ENCODE measurements at regions not wholly inside any gene's neighbourhood (a gene's known extent, or its start where the extent isn't known, plus 50 kb on each side); places are given as distances from the start of the nearest gene placed in this dataset.
"Not testable (repeated sequence)": the region's sequence is repeated elsewhere in the genome, so short reads cannot be mapped to it uniquely, and the experiment has no call there.

GRCh38 chr18:76704589-76704988 is 117.8 kb upstream of the ZNF236 start:
- not testable (repeated sequence) for TF ChIP-seq HOXA7 (CRISPR knock-in tag; IDR thresholded peaks at IDR 0.05; ENCODE audit: borderline replicate concordance); ZNF639 (tag by site-specific recombination; IDR thresholded peaks at IDR 0.05); CTCF (tag by site-specific recombination; IDR thresholded peaks at IDR 0.05); BCL11B (tag by site-specific recombination; IDR thresholded peaks at IDR 0.05; ENCODE audit: low read depth); ZNF558 (tag by site-specific recombination; IDR thresholded peaks at IDR 0.05); REST (tag by site-specific recombination; IDR thresholded peaks at IDR 0.05); SP7 (tag by site-specific recombination; IDR thresholded peaks at IDR 0.05); ZNF175 (tag by site-specific recombination; IDR thresholded peaks at IDR 0.05); KLF9 (tag by site-specific recombination; IDR thresholded peaks at IDR 0.05; ENCODE audit: low read depth); ZNF501 (tag by site-specific recombination; IDR thresholded peaks at IDR 0.05)
- TF ChIP-seq, protein P1, sequence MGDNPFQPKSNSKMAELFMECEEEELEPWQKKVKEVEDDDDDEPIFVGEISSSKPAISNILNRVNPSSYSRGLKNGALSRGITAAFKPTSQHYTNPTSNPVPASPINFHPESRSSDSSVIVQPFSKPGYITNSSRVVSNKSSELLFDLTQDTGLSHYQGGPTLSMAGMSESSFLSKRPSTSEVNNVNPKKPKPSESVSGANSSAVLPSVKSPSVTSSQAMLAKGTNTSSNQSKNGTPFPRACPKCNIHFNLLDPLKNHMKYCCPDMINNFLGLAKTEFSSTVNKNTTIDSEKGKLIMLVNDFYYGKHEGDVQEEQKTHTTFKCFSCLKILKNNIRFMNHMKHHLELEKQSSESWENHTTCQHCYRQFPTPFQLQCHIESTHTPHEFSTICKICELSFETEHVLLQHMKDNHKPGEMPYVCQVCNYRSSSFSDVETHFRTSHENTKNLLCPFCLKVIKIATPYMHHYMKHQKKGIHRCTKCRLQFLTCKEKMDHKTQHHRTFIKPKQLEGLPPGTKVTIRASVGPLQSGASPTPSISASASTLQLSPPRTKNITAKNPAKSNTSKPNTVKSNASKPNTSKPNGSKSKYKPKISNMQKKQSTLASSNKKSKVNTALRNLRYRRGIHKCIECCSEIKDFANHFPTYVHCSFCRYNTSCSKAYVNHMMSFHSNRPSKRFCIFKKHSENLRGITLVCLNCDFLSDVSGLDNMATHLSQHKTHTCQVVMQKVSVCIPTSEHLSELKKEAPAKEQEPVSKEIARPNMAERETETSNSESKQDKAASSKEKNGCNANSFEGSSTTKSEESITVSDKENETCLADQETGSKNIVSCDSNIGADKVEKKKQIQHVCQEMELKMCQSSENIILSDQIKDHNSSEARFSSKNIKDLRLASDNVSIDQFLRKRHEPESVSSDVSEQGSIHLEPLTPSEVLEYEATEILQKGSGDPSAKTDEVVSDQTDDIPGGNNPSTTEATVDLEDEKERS (tag by site-specific recombination; IDR thresholded peaks at IDR 0.05), result not testable (repeated sequence)
- TF ChIP-seq, protein P2, sequence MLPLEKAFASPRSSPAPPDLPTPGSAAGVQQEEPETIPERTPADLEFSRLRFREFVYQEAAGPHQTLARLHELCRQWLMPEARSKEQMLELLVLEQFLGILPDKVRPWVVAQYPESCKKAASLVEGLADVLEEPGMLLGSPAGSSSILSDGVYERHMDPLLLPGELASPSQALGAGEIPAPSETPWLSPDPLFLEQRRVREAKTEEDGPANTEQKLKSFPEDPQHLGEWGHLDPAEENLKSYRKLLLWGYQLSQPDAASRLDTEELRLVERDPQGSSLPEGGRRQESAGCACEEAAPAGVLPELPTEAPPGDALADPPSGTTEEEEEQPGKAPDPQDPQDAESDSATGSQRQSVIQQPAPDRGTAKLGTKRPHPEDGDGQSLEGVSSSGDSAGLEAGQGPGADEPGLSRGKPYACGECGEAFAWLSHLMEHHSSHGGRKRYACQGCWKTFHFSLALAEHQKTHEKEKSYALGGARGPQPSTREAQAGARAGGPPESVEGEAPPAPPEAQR (tag by site-specific recombination; IDR thresholded peaks at IDR 0.05), result not testable (repeated sequence)

Measured in HEK293 (cell line).